GM21723 (cell line): ENCODE measurements at regions not wholly inside any gene's neighbourhood (a gene's known extent, or its start where the extent isn't known, plus 50 kb on each side); places are given as distances from the start of the nearest gene placed in this dataset.

Experiments
- ATAC-seq: cut with Tn5 transposase; IDR thresholded peaks from one replicate; pipeline ENCODE4 v1.9.1; 2021; ENCODE audit warnings: mild to moderate bottlenecking, moderate library complexity; ENCODE audit not compliant: unreplicated experiment

DNA sequence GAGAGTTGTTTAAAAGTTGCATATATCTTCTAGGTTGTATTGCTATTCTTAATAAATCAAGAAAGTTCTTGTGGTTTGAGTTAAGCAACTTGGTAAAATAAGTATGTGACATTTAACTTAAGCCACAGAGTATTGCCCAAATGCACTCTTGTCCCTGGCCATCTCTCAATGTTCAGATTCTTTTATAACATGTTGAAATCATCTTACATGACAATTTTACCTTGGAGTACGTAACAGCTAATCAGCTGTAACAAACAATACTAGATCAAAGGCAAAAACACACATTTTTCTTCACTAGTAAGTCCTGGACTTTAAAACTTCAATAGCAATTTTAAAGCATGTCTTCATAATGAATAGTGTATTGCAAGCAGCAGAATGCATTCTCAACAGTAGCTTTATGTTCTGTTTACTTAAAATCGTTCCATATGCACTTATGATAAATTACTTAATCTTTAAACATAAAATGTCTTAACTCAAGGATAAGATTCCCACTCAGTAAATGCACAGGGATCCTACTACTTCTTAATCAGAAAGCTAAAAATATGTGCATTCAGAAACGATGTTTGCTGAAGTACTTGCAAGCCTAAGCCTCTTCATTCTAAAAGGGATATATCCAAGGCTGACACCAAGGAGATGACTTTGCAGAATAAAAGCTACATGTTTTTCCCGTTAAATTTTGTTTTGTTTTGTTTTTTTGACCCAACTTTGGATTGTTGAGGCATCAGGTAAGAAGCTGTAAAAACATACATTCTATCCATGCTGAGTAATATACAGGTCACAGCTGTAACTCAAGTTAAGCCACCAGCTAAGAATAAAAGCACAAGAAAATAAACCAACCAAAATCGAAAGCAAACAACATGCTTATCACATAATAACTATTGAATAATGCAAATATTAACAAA lies 86.1 kb upstream of the NFIB start:
- ATAC-seq, result no peak

DNA sequence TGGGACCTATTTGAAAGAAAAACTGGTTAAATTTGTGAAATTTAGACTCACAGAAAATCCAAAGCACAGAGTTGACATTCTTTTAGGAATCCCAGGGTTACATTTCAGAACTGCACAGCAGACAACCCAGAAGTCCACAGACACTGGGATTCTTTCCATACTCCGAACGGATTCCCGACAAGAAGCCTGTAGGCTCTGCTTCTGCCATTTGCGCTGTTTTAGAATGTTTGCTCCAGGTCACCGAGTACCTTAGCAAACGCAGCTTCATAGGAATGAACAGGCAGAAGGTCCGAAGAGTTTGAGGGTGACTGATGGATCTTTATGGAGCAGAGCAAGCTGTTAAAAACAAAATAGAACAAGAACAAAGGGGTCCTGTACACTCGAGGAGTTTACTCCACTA lies 84.5 kb upstream of the NFIB start:
- ATAC-seq, result no peak

DNA sequence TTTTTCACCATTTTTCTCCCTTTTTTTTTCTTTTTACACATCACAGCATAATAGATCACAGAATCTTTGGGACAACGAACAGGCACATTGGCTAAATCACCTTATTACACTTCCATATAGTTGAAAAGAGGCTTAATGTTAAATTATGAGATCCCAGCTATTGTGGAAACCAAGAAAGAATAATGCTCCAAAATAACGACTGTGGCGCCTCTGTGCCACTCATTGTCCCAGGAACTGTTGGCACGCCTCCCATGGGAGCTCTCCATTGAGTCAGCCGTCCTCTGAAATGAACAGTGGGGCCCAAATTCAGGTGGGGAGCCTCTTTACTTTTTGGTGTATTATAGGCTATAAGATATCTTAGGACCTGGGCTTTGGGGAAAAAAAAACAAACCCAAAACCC lies 82.2 kb upstream of the NFIB start:
- no peak for ATAC-seq

DNA sequence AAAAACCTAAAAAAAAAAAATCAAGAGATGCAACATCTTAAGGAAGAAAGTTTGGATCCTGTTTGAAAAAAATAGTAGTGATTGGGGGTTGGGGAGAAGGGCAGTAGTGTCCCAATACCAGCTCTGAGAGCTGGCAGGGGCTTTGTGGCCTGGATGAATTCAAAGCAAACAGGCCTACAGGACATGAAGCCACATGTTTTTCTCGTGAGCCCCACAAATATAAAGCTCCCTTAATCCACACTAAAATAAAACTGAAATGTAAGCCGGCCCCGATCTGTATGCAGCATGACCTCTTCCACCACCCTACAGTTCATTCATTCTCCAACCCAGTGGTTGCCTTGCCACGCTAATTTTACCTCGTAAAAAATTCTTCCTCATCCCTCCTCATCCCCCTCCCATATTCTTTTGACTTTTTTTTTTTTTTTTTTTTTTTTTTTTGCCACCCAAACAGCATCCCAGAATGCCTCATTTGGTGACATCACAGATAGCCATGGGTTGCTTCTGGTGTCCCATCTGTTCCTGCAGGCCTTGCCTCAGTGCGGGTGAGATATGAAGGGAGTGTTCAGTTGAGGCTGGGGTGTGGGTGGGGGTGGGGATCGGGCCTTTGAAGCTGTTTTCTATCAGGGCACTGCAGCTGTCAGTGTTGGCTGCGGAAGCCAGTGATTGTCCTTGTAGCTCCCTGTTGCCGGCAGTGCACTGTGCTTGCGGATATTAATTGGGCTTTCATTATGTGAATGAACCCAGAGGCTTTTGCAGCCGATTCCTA lies 81.6 kb upstream of the NFIB start:
- ATAC-seq, result no peak

DNA sequence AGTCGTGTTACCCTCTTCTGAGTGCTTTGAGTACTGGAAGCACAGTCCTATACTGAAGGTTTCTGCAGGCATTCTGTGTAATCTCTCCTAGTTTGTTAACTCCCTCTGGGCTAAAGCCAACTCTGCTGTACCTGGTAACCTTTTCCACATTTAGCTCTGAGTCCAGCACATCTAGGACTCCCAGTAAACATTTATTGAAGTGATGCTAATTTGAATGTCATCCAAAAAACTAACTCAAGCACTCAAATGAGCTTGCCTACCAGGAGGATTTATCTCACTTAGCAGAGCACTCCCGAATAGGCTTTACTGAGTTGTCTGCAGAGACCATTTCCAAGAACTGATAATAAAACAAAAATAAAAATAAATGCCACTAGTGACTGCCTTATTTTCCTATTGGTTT lies 79.5 kb upstream of the NFIB start:
- no peak for ATAC-seq

DNA sequence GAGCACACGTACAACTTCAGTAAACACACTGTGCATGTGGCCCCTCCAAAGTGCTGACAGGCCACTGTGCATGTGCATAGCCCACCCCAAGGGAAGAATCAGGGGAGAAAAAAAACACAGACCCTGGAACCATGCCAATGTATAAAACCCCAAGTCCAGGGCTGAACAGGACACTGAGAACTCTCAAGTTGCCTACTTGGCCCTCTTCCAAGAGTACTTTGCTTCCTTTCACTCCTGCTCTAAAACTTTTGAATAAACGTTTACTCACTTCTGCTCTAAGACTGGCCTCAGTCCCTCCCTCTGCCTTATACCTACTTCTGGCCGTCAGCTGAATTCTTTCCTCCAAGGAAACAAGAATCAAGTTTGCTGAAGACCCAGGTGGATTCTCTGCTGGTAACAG lies 77.7 kb upstream of the NFIB start:
- ATAC-seq, result no peak

DNA sequence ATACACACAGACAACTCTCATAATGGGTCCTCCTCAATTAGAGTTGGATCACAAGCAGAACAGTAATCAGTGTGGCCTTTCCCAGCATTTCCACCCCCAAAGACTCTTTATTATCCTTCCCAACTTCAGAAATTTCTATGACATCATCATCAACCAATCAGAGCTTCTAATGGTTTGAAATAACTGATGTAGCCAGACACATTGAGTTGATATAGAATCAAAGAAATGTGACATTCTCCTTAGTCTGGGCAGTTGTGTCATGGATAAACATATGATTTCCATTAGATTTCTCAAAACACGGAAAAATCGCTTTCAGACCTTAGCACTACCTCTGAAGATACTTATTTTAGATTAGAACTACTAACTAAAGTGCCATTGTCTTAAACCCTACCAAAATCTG lies 75.7 kb upstream of the NFIB start:
- no peak for ATAC-seq

DNA sequence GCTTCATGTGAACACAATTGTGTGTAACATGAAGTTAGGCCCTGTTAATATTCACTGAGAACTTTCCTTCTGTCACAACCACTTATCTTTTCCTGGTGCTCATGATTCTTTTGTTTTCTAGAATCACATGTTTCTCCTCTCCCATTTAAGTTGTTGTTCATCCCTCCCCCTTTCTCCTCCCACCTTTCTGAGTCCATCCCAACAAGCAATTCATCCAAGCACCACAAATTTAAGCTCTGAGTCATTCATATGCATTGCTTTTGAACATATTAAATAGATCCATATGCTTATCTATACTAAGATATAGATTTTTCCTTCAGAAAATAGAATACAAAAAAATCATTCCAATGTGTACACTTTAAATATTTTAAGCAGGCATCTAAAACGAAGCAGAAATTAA lies 75.2 kb upstream of the NFIB start:
- no peak for ATAC-seq

DNA sequence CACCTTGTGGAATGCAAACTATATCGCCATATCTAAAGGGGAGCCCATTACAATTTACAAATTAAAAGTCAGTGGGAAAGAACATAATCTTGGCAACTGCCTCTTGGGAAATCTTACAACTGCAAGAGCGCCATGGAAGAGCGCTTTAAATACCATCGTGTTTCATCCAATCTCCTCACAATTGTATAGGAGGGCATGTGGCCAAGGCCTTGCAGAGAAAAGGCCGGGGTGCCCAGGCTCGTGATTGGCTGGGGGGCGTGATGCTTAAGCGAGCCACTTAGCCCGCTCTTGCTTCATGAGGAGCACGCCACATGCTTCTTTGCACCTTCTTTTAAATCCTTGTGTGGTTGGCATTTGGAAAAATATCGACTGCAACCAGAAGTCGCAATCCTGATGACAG lies 69.8 kb upstream of the NFIB start:
- no peak for ATAC-seq

DNA sequence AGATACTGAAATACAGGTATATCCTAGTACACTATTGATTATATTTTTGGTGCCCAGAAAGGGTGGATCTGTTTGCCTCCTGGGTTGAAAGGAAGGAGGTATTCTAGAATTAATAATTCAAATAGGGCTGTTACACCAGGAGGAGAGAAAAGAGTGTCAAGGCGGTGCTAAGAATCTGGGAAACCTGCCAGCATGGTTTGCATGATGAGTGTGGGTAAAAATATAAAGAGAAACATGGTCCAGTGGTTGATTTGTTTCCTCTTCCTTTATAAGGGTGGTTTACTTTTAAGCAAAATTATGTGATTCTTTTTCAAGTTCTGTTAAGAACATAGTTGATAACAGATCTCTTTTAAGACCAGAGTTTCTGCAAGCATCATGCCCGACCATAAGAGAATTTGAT lies 69.4 kb upstream of the NFIB start:
- ATAC-seq, result no peak

DNA sequence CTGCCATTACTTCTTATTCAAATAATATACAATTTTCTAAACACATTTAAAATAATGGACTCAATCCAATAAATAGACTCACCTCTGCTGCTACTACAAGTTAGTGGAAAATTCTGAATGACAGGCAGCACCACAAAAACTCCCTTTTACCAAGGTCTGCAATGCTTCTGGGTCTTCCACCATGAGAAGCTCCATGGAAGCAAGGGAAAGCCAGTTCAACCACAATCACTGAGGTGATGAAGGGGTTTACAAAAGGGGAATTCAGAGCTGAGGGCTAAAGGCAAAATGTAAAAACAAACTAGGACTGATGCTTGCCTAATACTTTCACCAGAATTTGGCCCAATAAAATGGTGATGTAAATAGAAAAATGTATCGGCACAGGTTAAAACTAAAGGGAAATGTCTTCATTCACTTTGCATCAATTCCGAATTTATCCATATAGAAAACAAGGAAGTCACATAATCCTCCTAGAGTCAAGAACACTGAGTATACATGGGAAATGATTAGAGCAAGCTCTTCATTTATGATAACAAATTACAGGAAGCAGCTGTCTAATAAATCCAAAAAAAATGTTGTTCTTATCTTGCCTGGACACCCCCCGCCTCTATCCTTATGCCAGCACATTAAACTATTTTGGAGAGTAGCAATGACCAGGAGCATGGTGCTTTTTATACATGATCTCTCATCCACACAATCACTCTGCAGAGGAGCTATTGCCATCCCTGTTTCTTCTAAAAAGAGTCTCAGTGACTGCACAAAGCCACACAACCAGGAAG lies 66.3 kb upstream of the NFIB start:
- ATAC-seq, result no peak

DNA sequence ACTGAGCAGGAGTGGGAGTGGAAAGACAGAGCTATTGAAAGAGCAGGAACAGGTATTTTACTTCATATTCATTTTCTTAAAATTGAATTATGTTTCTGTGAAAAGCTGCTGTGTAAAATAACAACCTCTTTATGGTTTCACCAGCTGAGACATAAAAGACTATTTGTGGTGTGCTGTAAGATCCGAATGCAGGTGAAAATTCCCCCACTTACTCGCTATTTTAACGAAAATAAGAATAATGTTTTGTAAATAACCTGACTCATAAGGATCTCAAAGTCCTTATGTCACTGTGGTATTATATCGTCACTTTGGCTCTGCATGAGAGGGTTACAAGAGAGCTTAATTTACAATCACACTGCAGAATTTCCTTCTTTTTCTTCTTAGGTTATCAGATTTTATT lies 65.3 kb upstream of the NFIB start:
- no peak for ATAC-seq

DNA sequence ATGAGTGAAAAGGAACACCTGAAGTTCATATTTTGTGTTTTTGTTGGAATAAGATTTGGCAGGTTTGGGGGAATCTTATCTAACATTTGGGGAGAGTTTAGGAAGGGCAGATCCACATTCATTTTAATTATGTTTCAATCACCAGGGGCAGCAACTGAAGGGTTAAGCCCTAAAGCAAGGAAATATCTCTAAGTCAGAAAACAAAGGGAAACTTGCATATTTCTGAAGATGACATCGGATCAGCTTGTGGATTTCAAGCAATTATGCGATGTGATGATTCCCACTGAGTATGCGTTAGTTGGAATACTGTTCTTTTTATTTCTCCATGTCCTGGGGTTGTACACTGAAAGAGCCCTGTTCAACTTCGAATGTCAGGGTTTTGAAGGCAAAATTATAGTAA lies 59.8 kb upstream of the NFIB start:
- no peak for ATAC-seq

DNA sequence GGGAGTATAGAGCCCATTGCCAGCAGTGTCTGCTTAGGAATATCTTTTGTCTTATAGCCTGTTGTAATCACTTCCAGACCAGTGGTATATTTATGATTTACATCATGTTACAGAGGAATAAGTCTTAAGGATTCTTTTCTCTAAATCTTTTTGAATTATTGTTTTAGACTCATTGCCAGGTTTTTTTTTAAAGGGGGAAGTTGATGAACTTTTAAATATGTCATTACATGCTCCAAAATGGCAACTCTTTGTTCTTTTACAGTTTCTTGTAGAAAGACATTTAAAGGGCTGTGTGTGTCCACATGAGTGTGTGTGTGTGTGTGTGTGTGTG lies 59.4 kb upstream of the NFIB start:
- ATAC-seq, result no peak

DNA sequence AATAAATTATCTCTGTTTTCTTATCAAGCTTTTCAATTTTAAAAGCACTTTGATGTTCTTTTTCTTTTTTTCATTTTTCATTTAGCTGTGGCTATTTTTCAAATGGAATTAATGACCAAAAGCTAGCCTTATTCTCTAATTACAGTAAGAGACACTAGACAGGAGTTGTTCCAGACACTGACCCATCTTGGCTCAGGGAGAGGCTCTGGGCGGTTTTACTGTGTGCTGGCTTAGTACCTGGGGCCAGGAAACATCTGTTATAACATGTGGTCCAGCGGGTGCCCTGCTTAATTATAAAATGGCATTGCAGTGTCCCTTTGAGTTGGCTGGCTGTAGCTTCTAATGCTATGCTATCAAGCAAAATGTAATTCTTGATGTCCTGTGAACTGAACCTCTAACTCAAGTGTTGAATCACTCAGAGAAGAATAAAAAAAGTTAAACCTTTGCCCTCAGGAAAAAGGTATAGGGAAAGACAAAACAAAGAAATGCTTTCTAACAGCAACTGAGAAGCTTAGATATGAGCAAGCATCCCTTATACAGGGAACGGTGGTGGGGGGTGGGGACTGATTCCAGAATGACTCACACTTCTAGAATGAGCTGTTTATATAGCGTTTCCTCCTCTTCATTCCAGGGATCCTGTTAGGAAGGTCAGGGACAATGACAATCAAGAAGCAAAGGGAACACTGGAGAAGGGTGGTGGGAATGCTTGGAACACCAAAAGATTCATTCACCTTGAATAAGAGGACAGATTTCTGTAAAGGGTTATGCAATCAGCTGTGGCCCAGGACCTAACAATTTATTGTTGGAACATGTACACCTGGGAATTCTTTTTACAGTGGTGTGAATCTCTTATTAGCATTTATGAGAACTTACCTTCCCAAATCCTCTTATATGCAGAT lies 58.7 kb upstream of the NFIB start:
- no peak for ATAC-seq

DNA sequence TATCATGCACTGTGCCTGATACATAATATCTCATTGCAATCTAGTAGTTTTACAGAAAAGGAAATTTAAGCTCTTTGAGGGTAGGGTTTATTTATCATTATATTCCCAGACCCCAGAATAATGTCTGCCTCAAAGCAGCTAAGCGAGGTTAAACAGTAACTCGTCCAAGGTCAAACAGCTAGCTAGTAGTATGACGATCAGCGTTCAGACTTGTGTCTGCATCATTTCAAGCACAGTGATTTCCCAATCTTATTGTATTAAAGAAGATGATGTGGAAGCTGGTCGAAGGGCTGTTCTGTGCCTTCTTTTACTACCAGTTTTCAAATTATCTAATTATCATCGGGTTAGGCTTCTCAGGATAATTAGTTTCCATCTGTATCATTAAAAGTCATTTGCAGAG lies 55.1 kb upstream of the NFIB start:
- ATAC-seq, result no peak

DNA sequence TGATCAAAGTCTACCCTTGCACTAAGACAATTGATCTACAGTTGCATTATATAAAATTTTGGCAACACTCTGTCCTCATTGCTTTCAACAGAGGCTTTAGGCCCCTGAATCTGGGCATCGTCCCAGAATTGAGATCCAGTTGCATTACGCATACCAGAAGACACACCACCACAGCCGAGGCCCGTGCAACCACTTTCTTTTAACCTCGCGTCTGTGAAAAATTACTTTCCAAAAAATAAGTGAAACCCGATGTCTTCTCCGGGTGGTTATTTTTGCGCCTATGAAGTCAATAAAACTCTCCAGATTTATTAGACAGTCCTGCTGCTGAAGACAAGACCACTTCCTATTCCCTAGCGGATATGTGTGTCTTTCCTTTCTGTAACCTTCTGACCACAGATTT lies 52.1 kb upstream of the NFIB start:
- ATAC-seq, result no peak

DNA sequence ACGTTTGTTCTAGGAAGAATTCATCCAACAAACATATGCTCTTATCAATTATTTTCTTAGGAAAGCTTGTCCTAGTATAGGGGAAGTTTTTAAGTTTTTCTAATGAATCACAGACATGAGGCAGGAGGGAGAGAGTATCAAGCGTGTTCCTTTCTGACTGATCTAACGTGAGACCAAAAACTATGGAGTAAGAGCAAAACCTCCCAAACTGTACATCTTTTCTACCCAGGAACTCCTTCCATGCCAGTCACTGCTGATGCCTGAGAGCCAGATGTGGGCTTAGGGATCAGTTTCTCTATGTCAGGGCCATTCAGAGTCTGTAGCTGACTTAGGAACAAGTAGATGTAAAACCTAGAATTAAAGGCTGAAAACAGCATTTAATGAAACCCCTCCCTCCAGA lies 51.7 kb upstream of the NFIB start:
- no peak for ATAC-seq
